NCI-H526 (cell line): ENCODE measurements at regions not wholly inside any gene's neighbourhood (a gene's known extent, or its start where the extent isn't known, plus 50 kb on each side); places are given as distances from the start of the nearest gene placed in this dataset.

ENCODE experiments used
- DNase-seq, 2 experiments: peaks; one replicate each; lab custom pipeline; 2025; lab: John Stamatoyannopoulos, UW

GRCh38 chr3:69439643-69440270 is 53.9 kb upstream of the FRMD4B start:
- DNase-seq: no peak

DNA sequence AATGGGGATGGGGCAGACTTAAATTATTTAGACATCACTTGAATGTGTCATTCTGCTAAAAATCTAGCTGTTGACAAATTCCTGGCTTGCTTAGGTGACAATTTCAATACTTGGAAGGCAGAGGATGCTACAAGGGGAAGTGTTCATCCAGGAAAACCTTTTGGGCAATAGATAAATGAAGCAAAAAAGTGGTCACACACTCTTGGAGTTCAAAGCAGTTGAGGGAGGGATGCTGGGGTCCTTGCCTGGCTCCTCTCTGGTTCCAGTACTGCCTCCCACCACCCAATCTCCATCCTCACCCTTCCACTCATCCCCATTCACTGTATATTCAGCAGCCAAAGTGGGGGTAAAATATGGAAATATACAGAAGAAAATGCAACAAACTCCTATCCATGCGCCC is 52.6 kb upstream of the FRMD4B start:
- DNase-seq: no peak

DNA sequence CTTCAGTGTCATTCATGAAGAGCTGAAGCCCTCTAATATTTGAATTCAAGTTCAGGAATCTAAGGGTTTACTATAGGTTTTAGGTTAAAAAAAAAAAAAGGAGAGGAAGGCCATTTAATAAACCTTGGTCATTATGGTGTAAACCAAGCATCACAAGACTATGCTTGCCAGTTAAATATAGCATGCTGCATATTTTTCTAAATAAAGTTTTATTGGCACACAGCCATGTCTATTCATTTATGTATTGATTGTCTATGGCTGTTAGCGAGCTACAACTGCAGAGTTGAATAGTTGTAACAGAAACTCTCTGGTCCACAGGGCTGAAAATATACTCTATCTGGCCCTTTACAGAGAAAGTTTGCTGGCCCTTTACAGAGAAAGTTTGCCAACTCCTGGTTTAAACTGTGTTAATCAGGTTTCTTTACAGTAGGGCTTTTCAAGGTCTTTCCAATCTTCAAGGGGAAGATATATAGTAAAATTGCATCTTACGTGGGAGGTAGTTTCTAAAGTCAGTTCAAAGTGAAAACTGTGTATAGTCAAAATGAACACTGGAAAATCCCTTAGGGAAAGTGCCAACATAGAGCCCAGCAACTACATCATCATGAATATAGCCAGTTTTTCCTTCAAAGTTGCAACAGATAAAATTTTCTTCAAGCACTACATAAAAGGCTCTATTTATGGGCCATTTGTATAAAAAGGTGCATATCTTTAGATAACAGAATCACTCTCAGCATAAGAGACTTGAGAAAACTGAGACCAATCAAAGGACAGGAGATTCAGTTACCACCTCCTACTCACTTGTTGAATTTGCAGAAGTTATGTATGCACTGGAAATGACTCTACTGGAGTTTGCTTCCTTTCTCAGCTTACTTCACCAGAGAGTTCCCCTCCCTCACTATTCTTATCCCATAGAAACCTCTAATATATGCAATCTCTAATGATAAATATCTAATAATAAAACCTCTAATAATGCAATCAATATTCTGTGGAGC is 49.7 kb upstream of the FRMD4B start:
- DNase-seq: no peak
